Lower leg skin (tissue), 3 donors: ENCODE measurements at regions not wholly inside any gene's neighbourhood (a gene's known extent, or its start where the extent isn't known, plus 50 kb on each side); places are given as distances from the start of the nearest gene placed in this dataset.

Source experiments
- POLR2A ChIP-seq, 2 donors: fragments of 450-650 bp; IDR thresholded peaks; one replicate each; pipeline ENCODE4 v1.6.1; 2016 to 2017; ENCODE audit warnings: antibody characterized with exemption in 2 of 2, mild to moderate bottlenecking in 1 of 2, moderate library complexity in 1 of 2
- TF ChIP-seq, protein P1 (sequence below), 3 donors: fragments of 450-650 bp; IDR thresholded peaks; one replicate each; pipeline ENCODE4 v1.5.1; 2016; ENCODE audit warnings: antibody characterized with exemption in 3 of 3, mild to moderate bottlenecking in 3 of 3, moderate library complexity in 2 of 3

GRCh38 chr20:36085686-36086267, 68.8 kb upstream of the EPB41L1 start:
- TF ChIP-seq, protein P1, sequence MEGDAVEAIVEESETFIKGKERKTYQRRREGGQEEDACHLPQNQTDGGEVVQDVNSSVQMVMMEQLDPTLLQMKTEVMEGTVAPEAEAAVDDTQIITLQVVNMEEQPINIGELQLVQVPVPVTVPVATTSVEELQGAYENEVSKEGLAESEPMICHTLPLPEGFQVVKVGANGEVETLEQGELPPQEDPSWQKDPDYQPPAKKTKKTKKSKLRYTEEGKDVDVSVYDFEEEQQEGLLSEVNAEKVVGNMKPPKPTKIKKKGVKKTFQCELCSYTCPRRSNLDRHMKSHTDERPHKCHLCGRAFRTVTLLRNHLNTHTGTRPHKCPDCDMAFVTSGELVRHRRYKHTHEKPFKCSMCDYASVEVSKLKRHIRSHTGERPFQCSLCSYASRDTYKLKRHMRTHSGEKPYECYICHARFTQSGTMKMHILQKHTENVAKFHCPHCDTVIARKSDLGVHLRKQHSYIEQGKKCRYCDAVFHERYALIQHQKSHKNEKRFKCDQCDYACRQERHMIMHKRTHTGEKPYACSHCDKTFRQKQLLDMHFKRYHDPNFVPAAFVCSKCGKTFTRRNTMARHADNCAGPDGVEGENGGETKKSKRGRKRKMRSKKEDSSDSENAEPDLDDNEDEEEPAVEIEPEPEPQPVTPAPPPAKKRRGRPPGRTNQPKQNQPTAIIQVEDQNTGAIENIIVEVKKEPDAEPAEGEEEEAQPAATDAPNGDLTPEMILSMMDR (IDR thresholded peaks at IDR 0.05): no peak
- no peak for TF ChIP-seq POLR2A (IDR thresholded peaks at IDR 0.05)
